ENCODE measurements at regions not wholly inside any gene's neighbourhood (a gene's known extent, or its start where the extent isn't known, plus 50 kb on each side); places are given as distances from the start of the nearest gene placed in this dataset.
A peak's percentile ranks its signal among the peaks of the same experiment; 100 is the strongest.
"Not testable (repeated sequence)": the region's sequence is repeated elsewhere in the genome, so short reads cannot be mapped to it uniquely, and the experiment has no call there.

- no peak for DNase-seq
Observed at GRCh38 chr6:158920311-158920905, 79.6 kb downstream of the RSPH3 start.

GRCh38 chr6:158919865-158920264 is 80.1 kb downstream of the RSPH3 start:
- no peak for DNase-seq

GRCh38 chr6:158916617-158917016 is 83.4 kb downstream of the RSPH3 start:
- no peak for DNase-seq

- DNase-seq = no peak
Observed at GRCh38 chr6:158914923-158915322, 85.1 kb downstream of the RSPH3 start.

- no peak for DNase-seq
Observed at GRCh38 chr6:158913580-158913979, 86.4 kb downstream of the RSPH3 start.

GRCh38 chr6:158912655-158913054 is 87.3 kb downstream of the RSPH3 start:
- DNase-seq = no peak

GRCh38 chr6:158911746-158912480 is 88.1 kb downstream of the RSPH3 start:
- peak; percentile 4 for DNase-seq

- DNase-seq = peak; percentile 6
Observed at GRCh38 chr6:158910484-158911440, 89.2 kb downstream of the RSPH3 start.

- DNase-seq = peak; percentile 11
Observed at GRCh38 chr6:158909938-158910337, 90.1 kb downstream of the RSPH3 start.

GRCh38 chr6:158908606-158909005 is 89.4 kb upstream of the EZR start:
- no peak for DNase-seq

GRCh38 chr6:158907931-158908330 is 88.8 kb upstream of the EZR start:
- DNase-seq = no peak

GRCh38 chr6:158906926-158907325 is 87.8 kb upstream of the EZR start:
- DNase-seq = no peak

- DNase-seq = no peak
Observed at GRCh38 chr6:158905277-158905676, 86.1 kb upstream of the EZR start.

GRCh38 chr6:158903801-158904200 is 84.6 kb upstream of the EZR start:
- no peak for DNase-seq

- no peak for DNase-seq
Observed at GRCh38 chr6:158900663-158901312, 81.6 kb upstream of the EZR start.

GRCh38 chr6:158897236-158897635 is 78.1 kb upstream of the EZR start:
- DNase-seq = no peak

- no peak for DNase-seq
Observed at GRCh38 chr6:158895661-158896060, 76.5 kb upstream of the EZR start.

- no peak for DNase-seq
Observed at GRCh38 chr6:158894193-158894592, 75.0 kb upstream of the EZR start.

- no peak for DNase-seq
Observed at GRCh38 chr6:158892266-158892665, 73.1 kb upstream of the EZR start.

GRCh38 chr6:158891560-158891959 is 72.4 kb upstream of the EZR start:
- not testable (repeated sequence) for DNase-seq

GRCh38 chr6:158888171-158888570 is 69.0 kb upstream of the EZR start:
- not testable (repeated sequence) for DNase-seq

- not testable (repeated sequence) for DNase-seq
Observed at GRCh38 chr6:158886346-158886977, 67.3 kb upstream of the EZR start.

GRCh38 chr6:158881884-158882283 is 62.7 kb upstream of the EZR start:
- DNase-seq = not testable (repeated sequence)
